Caki2 (cell line): ENCODE measurements at regions not wholly inside any gene's neighbourhood (a gene's known extent, or its start where the extent isn't known, plus 50 kb on each side); places are given as distances from the start of the nearest gene placed in this dataset.

Experiments
- DNase-seq: peaks from one replicate; pipeline ENCODE4 v3.0.0-alpha.2; 2015; ENCODE audit warnings: low read depth
- in situ Hi-C: cut with HindIII; loops from 2 replicates; pipeline ENCODE4 v1.10.0; 2016; ENCODE audit warnings: low sequenced_read_pairs, low pct_unique_long_range_greater_than_20kb, mixed read lengths

- DNase-seq: no peak
- in situ Hi-C loops: no loop called here
These were observed 1072.7 kb downstream of the DSC3 start for GRCh38 chr18:29969876-29970275.

- in situ Hi-C loops: no loop called here
- no peak for DNase-seq
These were observed 1080.0 kb downstream of the DSC3 start for GRCh38 chr18:29962579-29962978.

DNA sequence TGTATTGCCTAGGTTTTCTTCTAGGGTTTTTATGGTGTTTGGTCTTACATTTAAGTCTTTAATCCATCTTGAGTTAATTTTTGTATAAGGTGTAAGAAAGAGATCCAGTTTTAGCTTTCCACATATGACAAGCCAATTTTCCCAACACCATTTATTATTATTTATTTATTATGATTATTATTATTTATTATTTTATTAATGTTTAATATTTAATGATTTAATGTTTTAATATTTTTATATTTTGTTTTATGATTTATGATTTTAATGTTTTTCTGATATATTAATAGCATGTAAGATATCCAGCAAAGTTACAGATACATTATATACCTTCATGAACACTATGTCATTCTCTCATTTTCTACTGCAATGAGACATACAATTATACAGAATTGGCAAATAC, 1082.0 kb downstream of the DSC3 start:
- in situ Hi-C loops: no loop called here
- DNase-seq: no peak

- in situ Hi-C loops: no loop called here
- DNase-seq: no peak
These were observed 1112.3 kb downstream of the DSC3 start for GRCh38 chr18:29930231-29930630.

DNA sequence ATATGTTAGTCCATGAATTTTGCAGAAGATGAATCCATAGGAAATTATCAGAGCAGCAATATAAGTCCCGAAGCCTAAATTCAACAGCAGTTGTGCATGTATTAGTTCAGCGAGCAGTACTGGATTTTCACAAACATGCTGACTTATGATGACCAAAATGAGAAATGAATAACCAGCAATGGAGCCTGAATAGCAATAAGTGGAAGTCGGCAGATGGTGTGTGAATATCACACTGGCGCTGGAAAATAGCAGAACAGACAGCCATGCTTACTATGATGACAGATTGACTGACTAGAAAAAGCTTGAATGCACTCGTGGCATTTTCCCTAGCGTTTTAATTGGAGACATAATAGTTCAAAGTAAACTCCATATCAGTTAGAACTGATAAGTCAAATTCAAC, 1114.5 kb downstream of the DSC3 start:
- in situ Hi-C loops: no loop called here
- no peak for DNase-seq

- DNase-seq: no peak
- in situ Hi-C loops: no loop called here
These were observed 1117.0 kb downstream of the DSC3 start for GRCh38 chr18:29925566-29925965.

- in situ Hi-C loops: no loop called here
- DNase-seq: no peak
These were observed 1130.2 kb downstream of the DSC3 start for GRCh38 chr18:29912351-29912750.

DNA sequence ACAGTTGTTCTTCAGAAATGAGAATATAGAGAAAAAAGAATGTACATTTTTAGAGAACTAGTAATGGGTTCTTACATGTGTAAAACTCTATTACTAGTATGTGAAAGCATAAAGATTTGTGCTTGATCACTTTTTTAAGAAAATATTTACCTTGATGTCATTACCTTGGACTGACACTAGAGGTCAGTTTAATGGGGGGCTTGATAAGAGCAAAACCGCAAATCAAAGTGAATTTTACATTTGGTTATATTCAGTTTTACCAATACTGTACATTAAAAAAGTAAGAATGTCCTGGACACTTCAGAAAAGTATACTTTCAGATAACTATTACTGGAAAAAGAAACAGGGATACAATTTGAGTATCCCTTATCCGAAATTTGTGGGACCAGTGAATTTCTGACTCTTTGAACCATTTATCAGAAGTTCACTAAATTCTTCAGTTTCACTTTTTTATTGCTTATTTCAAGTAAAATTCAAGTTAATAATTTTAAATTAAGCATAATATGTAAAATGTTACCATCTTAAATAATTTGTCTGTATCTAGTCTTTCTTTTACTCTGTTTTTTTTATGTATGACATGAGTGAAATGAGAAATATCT, 1149.5 kb downstream of the DSC3 start:
- DNase-seq: no peak
- in situ Hi-C loops: no loop called here

DNA sequence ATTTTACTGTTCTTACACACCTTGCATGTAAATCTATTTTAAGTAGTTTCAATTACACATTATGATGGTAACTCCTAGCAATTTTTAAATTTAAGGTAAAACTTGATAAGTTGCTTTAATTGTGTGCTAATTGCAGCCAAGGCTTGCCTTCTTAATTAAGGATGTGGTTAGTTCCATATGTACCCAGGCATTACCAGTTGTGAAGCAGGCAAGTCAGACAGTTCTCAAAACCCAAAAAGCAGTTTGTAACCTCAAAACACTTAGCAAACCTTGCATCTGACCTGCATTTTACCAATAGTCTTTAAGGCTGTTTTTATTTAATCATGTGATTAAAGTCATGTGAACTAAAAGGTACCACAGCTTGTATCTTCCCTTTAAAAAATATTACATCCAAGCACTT, 1159.4 kb downstream of the DSC3 start:
- in situ Hi-C loops: no loop called here
- no peak for DNase-seq

- in situ Hi-C loops: no loop called here
- no peak for DNase-seq
These were observed 1159.9 kb downstream of the DSC3 start for GRCh38 chr18:29882620-29883019.

DNA sequence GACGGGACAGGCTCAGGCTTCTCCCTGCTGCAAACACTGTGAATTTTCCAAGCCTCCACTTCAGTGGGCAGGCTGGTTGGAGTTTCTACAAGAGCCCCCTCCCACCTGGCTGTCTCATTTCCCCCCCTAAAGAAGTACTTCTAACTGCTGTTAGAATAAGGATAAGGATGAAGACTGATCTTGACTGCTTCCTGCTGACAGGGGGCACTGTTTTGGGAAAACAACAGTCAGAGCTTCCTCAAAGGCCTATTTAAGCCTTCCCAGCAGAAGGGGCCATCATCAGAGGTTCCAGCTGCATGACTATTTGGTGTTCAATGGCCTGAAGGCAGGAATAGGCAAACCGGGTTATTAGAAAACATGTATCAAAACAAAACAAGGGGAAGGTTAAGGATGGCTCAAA, 1162.8 kb downstream of the DSC3 start:
- in situ Hi-C loops: no loop called here
- no peak for DNase-seq

DNA sequence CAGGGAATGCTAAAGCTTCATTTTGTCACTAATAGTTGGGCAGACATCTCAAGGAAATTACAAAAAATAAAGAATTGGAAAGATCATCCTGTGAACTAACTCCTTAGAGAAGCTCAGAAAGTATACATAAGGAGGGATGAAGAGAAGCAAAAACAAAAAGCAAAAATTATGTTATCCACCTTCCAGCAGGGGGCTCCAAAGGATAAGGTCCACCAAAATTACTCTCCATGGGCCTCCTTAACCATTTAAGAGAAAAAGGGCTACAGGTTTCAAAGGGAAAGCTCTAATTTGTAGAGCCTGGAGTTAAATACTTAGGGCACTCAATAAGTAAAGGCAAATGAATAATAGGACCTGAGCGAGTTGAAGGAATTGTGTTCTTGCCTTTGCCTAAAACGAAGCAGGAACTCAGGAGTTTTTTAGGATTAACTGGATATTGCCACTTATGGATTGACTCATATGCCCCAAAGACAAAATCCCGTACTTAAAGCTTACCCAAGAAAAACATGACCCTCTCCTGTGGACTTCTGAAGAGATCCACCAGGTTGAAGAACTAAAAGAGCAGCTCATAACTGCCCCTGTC, 1167.9 kb downstream of the DSC3 start:
- in situ Hi-C loops: no loop called here
- DNase-seq: no peak

- DNase-seq: no peak
- in situ Hi-C loops: no loop called here
These were observed 1169.3 kb downstream of the DSC3 start for GRCh38 chr18:29873211-29873610.

- in situ Hi-C loops: no loop called here
These were observed 1171.3 kb downstream of the DSC3 start for GRCh38 chr18:29871246-29871645.

DNA sequence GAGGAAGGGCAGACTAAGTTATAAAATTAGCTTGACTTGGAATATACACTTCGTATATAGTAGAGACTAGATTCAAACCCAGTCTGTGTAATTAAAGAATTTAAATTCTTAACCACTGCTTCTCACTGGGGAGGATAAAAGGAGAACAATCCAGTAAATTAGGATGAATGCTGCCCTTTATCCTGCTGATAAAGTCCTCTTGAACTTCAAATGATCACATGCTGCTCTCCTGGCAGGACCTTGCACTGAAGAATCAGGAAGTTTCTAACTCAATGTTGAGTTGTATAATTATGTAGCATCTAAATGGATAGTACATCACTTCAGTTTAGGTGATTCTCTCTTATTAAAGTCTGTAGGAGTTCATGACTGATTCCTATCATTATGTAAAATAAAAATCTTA, 1179.7 kb downstream of the DSC3 start:
- in situ Hi-C loops: no loop called here
- no peak for DNase-seq

More at GRCh38 chr18:29871246-29871645, 1171.3 kb downstream of the DSC3 start:
- DNase-seq: no peak

DNA sequence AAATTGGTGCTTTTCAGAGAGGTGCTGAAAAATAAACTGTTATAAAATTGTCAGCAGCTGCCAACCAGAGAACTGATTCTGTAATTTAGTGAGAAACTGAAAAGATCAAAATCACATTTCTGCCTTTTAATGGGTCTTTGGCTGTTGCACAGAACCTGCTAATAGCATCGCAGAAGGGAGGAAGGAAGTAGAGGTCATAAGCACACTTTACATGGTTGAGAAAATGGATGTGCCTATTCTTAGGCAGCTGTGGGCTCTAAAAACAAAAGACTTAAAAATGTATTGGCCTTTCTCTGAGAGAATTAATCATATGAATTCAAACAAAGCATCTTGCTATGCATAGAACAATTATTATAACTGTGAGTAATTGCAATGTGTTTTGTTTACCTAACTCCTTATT, 1186.9 kb downstream of the DSC3 start:
- in situ Hi-C loops: no loop called here
- no peak for DNase-seq

DNA sequence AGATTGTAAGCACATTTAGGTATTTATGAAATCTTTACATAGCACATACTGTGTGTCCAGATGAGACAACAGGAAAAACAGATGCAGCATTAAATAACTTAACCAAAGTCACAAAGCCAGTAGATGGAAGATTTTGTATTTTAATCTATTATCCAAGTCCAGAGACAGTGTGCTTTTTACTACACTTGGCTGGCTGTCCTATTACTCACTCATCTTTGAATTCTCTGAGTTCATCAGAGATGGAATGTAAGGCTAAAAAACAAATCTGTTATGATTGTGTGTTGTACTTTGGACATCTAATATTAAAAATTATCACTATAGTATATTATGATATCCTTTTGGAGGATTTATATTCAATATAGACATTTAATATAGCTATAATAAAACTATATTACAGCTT, 1189.4 kb downstream of the DSC3 start:
- in situ Hi-C loops: no loop called here
- no peak for DNase-seq

DNA sequence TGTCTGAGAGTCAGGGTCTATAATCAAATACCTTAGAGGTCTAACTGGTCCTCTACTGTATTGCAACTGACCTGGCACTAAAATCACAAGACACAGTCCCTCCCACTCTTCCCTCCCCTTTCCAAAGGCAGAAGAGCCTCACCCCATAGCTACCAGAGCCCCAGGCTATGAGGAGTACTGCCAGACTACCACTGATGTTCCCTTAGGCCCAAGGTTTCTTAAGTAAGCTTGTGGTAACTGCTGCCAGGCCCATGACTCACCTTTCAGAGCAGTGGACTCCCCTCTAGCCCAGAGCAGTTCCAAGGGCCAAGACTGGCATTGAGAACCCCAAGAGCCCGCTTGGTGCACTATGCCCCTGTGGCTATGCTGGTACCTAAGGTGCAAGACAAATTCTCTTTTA, 1193.4 kb downstream of the DSC3 start:
- DNase-seq: no peak
- in situ Hi-C loops: no loop called here

GRCh38 chr18:29841631-29842030, 1200.9 kb downstream of the DSC3 start:
- no peak for DNase-seq
- in situ Hi-C loops: no loop called here

DNA sequence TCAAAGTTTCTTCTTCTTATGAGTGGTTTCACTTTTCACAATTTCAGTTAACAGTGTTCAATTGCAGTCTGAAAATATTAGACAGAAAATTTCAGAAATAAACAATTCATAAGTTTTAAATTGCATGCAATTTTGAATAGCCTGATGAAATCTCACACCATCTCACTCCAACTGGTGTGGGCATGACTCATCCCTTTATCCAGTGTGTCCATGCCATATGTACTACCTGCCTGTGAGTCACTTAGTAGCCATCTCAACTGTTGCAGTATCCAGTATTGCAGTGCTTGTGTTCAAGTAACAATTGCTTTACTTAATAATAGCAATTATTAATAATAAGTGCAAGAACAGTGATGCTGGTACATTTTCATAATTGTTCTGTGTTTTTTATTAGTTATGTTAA, 1202.5 kb downstream of the DSC3 start:
- DNase-seq: peak; percentile 1
- in situ Hi-C loops: no loop called here
